GM23338 (cell line): ENCODE measurements at regions not wholly inside any gene's neighbourhood (a gene's known extent, or its start where the extent isn't known, plus 50 kb on each side); places are given as distances from the start of the nearest gene placed in this dataset.

Source experiments
- CTCF ChIP-seq, 2 experiments: fragments of 200-600 bp in 1 of 2; sonication (generic) in 1 of 2; conservative IDR thresholded peaks; 2 replicates each; pipeline versions ENCODE4 v1.5.1 to v1.6.1; 2016 to 2017; ENCODE audit warnings: antibody characterized with exemption in 2 of 2, low read depth in 2 of 2, mild to moderate bottlenecking in 2 of 2, moderate library complexity in 1 of 2
- EZH2 ChIP-seq: fragments of 200-600 bp; sonication (generic); IDR thresholded peaks from one replicate; pipeline ENCODE4 v1.8.0; 2017; ENCODE audit warnings: antibody characterized with exemption, mild to moderate bottlenecking, low read depth; ENCODE audit not compliant: unreplicated experiment
- EZH2phosphoT487 ChIP-seq: fragments of 200-600 bp; sonication (generic); IDR thresholded peaks from one replicate; pipeline ENCODE4 v1.8.1; 2018; ENCODE audit warnings: antibody characterized with exemption; ENCODE audit not compliant: unreplicated experiment
- JUNB ChIP-seq: IDR thresholded peaks from one replicate; pipeline ENCODE4 v1.6.1; 2016; ENCODE audit warnings: antibody characterized with exemption; ENCODE audit not compliant: unreplicated experiment
- POLR2AphosphoS5 ChIP-seq: IDR thresholded peaks from 2 replicates; pipeline ENCODE4 v1.6.1; 2016; ENCODE audit warnings: antibody characterized with exemption, low read depth
- ZNF331 ChIP-seq: fragments of 250-450 bp; sonication (Bioruptor Pico); IDR thresholded peaks from 2 replicates; pipeline ENCODE4 v1.5.0; 2020; ENCODE audit warnings: low read depth, mild to moderate bottlenecking, moderate library complexity
- TF ChIP-seq, protein P1 (sequence below): IDR thresholded peaks from one replicate; pipeline ENCODE4 v1.6.1; 2018; ENCODE audit warnings: antibody characterized with exemption; ENCODE audit not compliant: unreplicated experiment
- TF ChIP-seq, protein P2 (sequence below): IDR thresholded peaks from 2 replicates; pipeline ENCODE4 v1.6.1; 2016; ENCODE audit warnings: antibody characterized with exemption

DNA sequence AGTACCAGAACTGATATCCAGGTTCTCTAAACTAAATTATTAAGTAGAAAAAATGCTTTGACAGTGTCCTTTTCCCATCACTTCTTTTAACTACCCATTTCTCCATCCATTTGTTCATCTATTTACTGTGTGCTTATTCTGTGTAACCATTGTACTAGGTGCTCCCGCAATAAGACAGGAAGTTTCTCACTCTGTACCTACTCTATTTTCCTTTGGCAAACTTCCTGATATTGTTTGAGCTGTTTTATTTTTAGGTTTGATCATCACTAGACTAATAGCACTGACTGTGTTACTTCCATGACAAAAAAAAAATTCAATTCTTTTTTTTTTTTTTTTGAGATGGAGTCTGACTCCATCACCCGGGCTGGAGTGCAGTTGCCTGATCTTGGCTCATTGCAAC, 102.5 kb upstream of the CASK start:
- TF ChIP-seq CTCF (conservative IDR thresholded peaks at IDR 0.05; ENCODE audit: low read depth in 2 of 2) (no peak), POLR2AphosphoS5 (no peak), EZH2 (no peak), JUNB (no peak), EZH2phosphoT487 (no peak), ZNF331 (CRISPR knock-in tag) (no peak)
- TF ChIP-seq, protein P1, sequence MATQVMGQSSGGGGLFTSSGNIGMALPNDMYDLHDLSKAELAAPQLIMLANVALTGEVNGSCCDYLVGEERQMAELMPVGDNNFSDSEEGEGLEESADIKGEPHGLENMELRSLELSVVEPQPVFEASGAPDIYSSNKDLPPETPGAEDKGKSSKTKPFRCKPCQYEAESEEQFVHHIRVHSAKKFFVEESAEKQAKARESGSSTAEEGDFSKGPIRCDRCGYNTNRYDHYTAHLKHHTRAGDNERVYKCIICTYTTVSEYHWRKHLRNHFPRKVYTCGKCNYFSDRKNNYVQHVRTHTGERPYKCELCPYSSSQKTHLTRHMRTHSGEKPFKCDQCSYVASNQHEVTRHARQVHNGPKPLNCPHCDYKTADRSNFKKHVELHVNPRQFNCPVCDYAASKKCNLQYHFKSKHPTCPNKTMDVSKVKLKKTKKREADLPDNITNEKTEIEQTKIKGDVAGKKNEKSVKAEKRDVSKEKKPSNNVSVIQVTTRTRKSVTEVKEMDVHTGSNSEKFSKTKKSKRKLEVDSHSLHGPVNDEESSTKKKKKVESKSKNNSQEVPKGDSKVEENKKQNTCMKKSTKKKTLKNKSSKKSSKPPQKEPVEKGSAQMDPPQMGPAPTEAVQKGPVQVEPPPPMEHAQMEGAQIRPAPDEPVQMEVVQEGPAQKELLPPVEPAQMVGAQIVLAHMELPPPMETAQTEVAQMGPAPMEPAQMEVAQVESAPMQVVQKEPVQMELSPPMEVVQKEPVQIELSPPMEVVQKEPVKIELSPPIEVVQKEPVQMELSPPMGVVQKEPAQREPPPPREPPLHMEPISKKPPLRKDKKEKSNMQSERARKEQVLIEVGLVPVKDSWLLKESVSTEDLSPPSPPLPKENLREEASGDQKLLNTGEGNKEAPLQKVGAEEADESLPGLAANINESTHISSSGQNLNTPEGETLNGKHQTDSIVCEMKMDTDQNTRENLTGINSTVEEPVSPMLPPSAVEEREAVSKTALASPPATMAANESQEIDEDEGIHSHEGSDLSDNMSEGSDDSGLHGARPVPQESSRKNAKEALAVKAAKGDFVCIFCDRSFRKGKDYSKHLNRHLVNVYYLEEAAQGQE: no peak
- TF ChIP-seq, protein P2, sequence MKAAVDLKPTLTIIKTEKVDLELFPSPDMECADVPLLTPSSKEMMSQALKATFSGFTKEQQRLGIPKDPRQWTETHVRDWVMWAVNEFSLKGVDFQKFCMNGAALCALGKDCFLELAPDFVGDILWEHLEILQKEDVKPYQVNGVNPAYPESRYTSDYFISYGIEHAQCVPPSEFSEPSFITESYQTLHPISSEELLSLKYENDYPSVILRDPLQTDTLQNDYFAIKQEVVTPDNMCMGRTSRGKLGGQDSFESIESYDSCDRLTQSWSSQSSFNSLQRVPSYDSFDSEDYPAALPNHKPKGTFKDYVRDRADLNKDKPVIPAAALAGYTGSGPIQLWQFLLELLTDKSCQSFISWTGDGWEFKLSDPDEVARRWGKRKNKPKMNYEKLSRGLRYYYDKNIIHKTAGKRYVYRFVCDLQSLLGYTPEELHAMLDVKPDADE: no peak
